Endodermal cell (in vitro differentiated cells): ENCODE measurements at regions not wholly inside any gene's neighbourhood (a gene's known extent, or its start where the extent isn't known, plus 50 kb on each side); places are given as distances from the start of the nearest gene placed in this dataset.

Experiments
- DNase-seq: peaks from one replicate; pipeline ENCODE4 v3.0.0-alpha.2; 2017
- H3K27ac ChIP-seq: 2 replicates; pipeline ENCODE4 v1.5.1; 2013; ENCODE audit warnings: mild to moderate bottlenecking, low read depth, low read length, moderate library complexity
- H3K27me3 ChIP-seq: 2 replicates; pipeline ENCODE4 v1.6.1; 2013; ENCODE audit warnings: mild to moderate bottlenecking, low read length, moderate library complexity; ENCODE audit not compliant: insufficient read depth, control insufficient read depth, poor library complexity, severe bottlenecking
- H3K36me3 ChIP-seq: 2 replicates; pipeline ENCODE4 v1.7.0; 2013; ENCODE audit warnings: mild to moderate bottlenecking, low read length, moderate library complexity; ENCODE audit not compliant: control insufficient read depth, insufficient read depth
- H3K4me1 ChIP-seq: one replicate; pipeline ENCODE4 v1.7.0; 2013; ENCODE audit warnings: low read length; ENCODE audit not compliant: control insufficient read depth, insufficient read depth
- H3K4me3 ChIP-seq: 2 replicates; pipeline ENCODE4 v1.5.1; 2013; ENCODE audit warnings: mild to moderate bottlenecking, low read length, moderate library complexity
- H3K9ac ChIP-seq: 2 replicates; pipeline ENCODE4 v1.6.1; 2013; ENCODE audit warnings: mild to moderate bottlenecking, low read length, moderate library complexity; ENCODE audit not compliant: poor library complexity, severe bottlenecking; ENCODE audit errors: extremely low read depth
- H3K9me3 ChIP-seq: 2 replicates; pipeline ENCODE4 v1.6.1; 2013; ENCODE audit warnings: mild to moderate bottlenecking, low read length, moderate library complexity; ENCODE audit not compliant: control insufficient read depth
- H3K27ac Mint-ChIP-seq: 2 replicates; pipeline ENCODE4 v1.8.0; 2020; ENCODE audit warnings: mixed read lengths
- H3K27me3 Mint-ChIP-seq: 2 replicates; pipeline ENCODE4 v1.8.0; 2021; ENCODE audit warnings: mild to moderate bottlenecking, mixed read lengths; ENCODE audit not compliant: insufficient read depth
- H3K36me3 Mint-ChIP-seq: 2 replicates; pipeline ENCODE4 v1.8.0; 2020; ENCODE audit warnings: low read depth, mixed read lengths
- H3K4me1 Mint-ChIP-seq: 2 replicates; pipeline ENCODE4 v1.8.0; 2020; ENCODE audit warnings: mixed read lengths
- H3K4me3 Mint-ChIP-seq: 2 replicates; pipeline ENCODE4 v1.8.0; 2020; ENCODE audit warnings: mild to moderate bottlenecking, moderate library complexity, mixed read lengths
- H3K9me3 Mint-ChIP-seq: 2 replicates; pipeline ENCODE4 v1.8.0; 2020; ENCODE audit warnings: mild to moderate bottlenecking, mixed read lengths
- WGBS, 2 experiments: methylation state at CpG; one replicate each; pipeline versions ENCODE4 v1.1.5 to v1.1.7; 2013; ENCODE audit warnings: missing lambda C conversion rate in 2 of 2, mixed read lengths in 1 of 2; ENCODE audit not compliant: insufficient coverage in 1 of 2, insufficient read length in 1 of 2; 5-methylcytosine and 5-hydroxymethylcytosine counted together
- TF ChIP-seq, protein P1 (sequence below): fragments of 200-600 bp; sonication (generic); conservative IDR thresholded peaks from 2 replicates; pipeline ENCODE4 v1.5.0; 2021; ENCODE audit warnings: antibody characterized with exemption, mild to moderate bottlenecking

DNA sequence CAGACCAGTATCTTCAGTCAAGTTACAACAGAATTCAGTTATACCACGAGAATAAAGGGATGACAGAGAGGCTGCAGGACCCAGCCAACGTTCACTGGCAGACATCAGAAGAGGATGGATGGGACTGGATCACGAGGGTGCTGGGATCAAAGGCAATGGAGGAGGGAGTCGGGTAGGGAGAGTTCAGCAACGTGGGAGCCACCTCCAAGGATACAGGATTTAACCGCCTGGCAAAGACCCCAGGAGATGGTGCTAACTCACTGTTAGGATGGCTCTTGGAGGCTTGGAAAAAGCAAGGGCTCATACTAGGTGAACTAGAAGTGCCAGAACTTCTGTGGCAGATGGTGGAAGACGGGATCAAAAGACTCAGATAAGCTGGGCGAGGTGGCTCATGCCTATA, 99.1 kb upstream of the DISP3 start:
- Mint-ChIP-seq H3K27ac (no peak overlapping the region), H3K4me3 (no peak overlapping the region), H3K27me3 (peaks cover 5% of the 10 kb centered on the region), H3K9me3 (no peaks in the 10 kb centered on the region), H3K36me3 (no peaks in the 10 kb centered on the region), H3K4me1 (no peaks in the 10 kb centered on the region)
- Histone ChIP-seq H3K4me1 (no peaks in the 10 kb centered on the region), H3K27me3 (no peaks in the 10 kb centered on the region), H3K36me3 (no peaks in the 10 kb centered on the region), H3K9ac (no peak overlapping the region), H3K4me3 (no peak overlapping the region), H3K27ac (no peak overlapping the region), H3K9me3 (no peaks in the 10 kb centered on the region)
- 75 to 77% methylated on average over 8 of the region's 8 CpGs for WGBS, 2 experiments
- no peak for DNase-seq
- TF ChIP-seq, protein P1, sequence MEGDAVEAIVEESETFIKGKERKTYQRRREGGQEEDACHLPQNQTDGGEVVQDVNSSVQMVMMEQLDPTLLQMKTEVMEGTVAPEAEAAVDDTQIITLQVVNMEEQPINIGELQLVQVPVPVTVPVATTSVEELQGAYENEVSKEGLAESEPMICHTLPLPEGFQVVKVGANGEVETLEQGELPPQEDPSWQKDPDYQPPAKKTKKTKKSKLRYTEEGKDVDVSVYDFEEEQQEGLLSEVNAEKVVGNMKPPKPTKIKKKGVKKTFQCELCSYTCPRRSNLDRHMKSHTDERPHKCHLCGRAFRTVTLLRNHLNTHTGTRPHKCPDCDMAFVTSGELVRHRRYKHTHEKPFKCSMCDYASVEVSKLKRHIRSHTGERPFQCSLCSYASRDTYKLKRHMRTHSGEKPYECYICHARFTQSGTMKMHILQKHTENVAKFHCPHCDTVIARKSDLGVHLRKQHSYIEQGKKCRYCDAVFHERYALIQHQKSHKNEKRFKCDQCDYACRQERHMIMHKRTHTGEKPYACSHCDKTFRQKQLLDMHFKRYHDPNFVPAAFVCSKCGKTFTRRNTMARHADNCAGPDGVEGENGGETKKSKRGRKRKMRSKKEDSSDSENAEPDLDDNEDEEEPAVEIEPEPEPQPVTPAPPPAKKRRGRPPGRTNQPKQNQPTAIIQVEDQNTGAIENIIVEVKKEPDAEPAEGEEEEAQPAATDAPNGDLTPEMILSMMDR = no peak

GRCh38 chr1:11380500-11380899, 98.5 kb upstream of the DISP3 start:
- TF ChIP-seq, protein P1 = no peak
- WGBS, 2 experiments = 77 to 78% methylated on average over 5 of the region's 5 CpGs
- Mint-ChIP-seq H3K4me3 (no peak overlapping the region), H3K4me1 (no peaks in the 10 kb centered on the region), H3K36me3 (no peaks in the 10 kb centered on the region), H3K27me3 (peaks cover 5% of the 10 kb centered on the region), H3K9me3 (no peaks in the 10 kb centered on the region), H3K27ac (no peak overlapping the region)
- no peaks in the 10 kb centered on the region for H3K4me1 ChIP-seq
- no peaks in the 10 kb centered on the region for H3K9me3 ChIP-seq
- H3K9ac ChIP-seq = no peak overlapping the region
- H3K27me3 ChIP-seq = no peaks in the 10 kb centered on the region
- no peak overlapping the region for H3K4me3 ChIP-seq
- no peak overlapping the region for H3K27ac ChIP-seq
- no peak for DNase-seq
- no peaks in the 10 kb centered on the region for H3K36me3 ChIP-seq

DNA sequence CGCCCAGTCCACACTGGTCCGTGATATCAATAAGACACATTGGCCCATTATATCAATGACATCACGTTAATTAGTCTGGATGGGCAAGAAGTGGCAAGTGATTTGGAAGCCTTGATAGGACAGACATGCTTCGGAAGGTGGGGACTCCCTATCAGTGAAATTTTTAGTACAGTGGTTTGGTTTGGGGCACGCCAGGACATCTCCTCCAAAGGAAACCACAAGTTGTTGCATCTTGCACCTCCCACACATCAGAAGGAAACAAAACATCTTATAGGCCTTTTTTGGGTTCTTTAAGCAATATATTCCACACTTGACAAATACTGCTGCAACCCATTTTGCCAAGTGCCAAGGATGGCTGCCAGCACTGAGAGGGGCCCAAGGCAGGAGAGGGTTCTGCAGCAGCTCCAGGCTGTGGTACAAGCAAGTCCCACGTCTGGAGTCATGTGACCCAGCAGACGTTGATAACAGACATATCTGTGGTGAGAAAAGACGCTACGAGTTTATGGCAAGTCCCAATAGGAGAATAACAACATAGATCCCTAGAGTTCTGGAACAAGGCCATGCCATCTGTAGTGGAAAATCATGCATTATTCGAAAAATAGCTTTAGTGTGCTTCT, 95.3 kb upstream of the DISP3 start:
- 93 to 96% methylated on average over 9 to 10 of the region's 10 CpGs for WGBS, 2 experiments
- H3K4me1 ChIP-seq = no peaks in the 10 kb centered on the region
- TF ChIP-seq, protein P1 = no peak
- H3K36me3 Mint-ChIP-seq = no peaks in the 10 kb centered on the region
- no peak for DNase-seq
- H3K9ac ChIP-seq = no peak overlapping the region
- no peaks in the 10 kb centered on the region for H3K4me1 Mint-ChIP-seq
- no peak overlapping the region for H3K4me3 Mint-ChIP-seq
- no peaks in the 10 kb centered on the region for H3K27me3 ChIP-seq
- no peak overlapping the region for H3K27ac ChIP-seq
- H3K9me3 Mint-ChIP-seq = no peaks in the 10 kb centered on the region
- H3K27ac Mint-ChIP-seq = no peak overlapping the region
- H3K9me3 ChIP-seq = no peaks in the 10 kb centered on the region
- peaks cover 5% of the 10 kb centered on the region for H3K27me3 Mint-ChIP-seq
- no peaks in the 10 kb centered on the region for H3K36me3 ChIP-seq
- no peak overlapping the region for H3K4me3 ChIP-seq
